Breast epithelium (tissue), 4 donors: ENCODE measurements at regions not wholly inside any gene's neighbourhood (a gene's known extent, or its start where the extent isn't known, plus 50 kb on each side); places are given as distances from the start of the nearest gene placed in this dataset.
"Not testable (repeated sequence)": the region's sequence is repeated elsewhere in the genome, so short reads cannot be mapped to it uniquely, and the experiment has no call there.

Source experiments
- DNase-seq, 2 donors: peaks; one replicate each; pipeline ENCODE4 v3.0.0-alpha.2; 2019; ENCODE audit warnings: low spot score in 2 of 2
- H3K27ac ChIP-seq, 2 donors: fragments of 200-600 bp; sonication (generic) in 1 of 2; one replicate each; pipeline ENCODE4 v1.5.1; 2016 to 2019; ENCODE audit warnings: mild to moderate bottlenecking in 1 of 2
- H3K27me3 ChIP-seq, 2 donors: fragments of 200-600 bp; sonication (generic) in 1 of 2; one replicate each; pipeline versions ENCODE4 v1.5.1 to v1.6.0; 2017 to 2019; ENCODE audit warnings: control low read depth in 1 of 2, mild to moderate bottlenecking in 1 of 2
- H3K36me3 ChIP-seq: fragments of 200-600 bp; one replicate; pipeline ENCODE4 v1.5.1; 2019
- H3K4me1 ChIP-seq, 2 donors: fragments of 200-600 bp; sonication (generic); one replicate each; pipeline ENCODE4 v1.5.1; 2016 to 2019; ENCODE audit warnings: control low read depth in 1 of 2
- H3K4me3 ChIP-seq, 3 donors: fragments of 200-600 bp; sonication (generic); 1 replicate in 2 of 3; 2 replicates in 1 of 3; pipeline ENCODE4 v1.5.1; 2016 to 2019; ENCODE audit warnings: mild to moderate bottlenecking in 3 of 3, moderate library complexity in 2 of 3
- H3K9me3 ChIP-seq, 2 donors: fragments of 200-600 bp; sonication (generic) in 1 of 2; one replicate each; pipeline ENCODE4 v1.5.1; 2016 to 2019; ENCODE audit warnings: control low read depth in 1 of 2
- CTCF ChIP-seq, 3 donors: fragments of 450-650 bp; IDR thresholded peaks; one replicate each; pipeline ENCODE4 v1.5.1; 2016 to 2017; ENCODE audit warnings: antibody characterized with exemption in 3 of 3, mild to moderate bottlenecking in 3 of 3, moderate library complexity in 3 of 3
- POLR2A ChIP-seq: fragments of 450-650 bp; IDR thresholded peaks from one replicate; pipeline ENCODE4 v1.6.1; 2016; ENCODE audit warnings: antibody characterized with exemption, mild to moderate bottlenecking, moderate library complexity
- POLR2AphosphoS5 ChIP-seq, 3 donors: sonication (generic); formaldehyde crosslinking; IDR thresholded peaks; one replicate each; pipeline ENCODE4 v1.6.1; 2017; ENCODE audit warnings: antibody characterized with exemption in 3 of 3
- intact Hi-C: fragments of 100-400 bp; cut with DNase I; formaldehyde crosslinking; loops from one replicate; pipeline ENCODE4 v1.15.1; 2023; ENCODE audit warnings: low total_unique reads

GRCh38 chr6:10081957-10082356, 332.9 kb downstream of the TFAP2A start:
- H3K36me3 ChIP-seq = no peaks in the 10 kb centered on the region
- no peak overlapping the region for H3K27ac ChIP-seq
- no peak for DNase-seq
- intact Hi-C loops = no loop called here
- H3K9me3 ChIP-seq = no peaks in the 10 kb centered on the region
- no peak overlapping the region for H3K4me3 ChIP-seq
- H3K4me1 ChIP-seq = no peaks in the 10 kb centered on the region
- TF ChIP-seq CTCF (IDR thresholded peaks at IDR 0.05) (no peak), POLR2AphosphoS5 (IDR thresholded peaks at IDR 0.05) (no peak), POLR2A (no peak)
- no peaks in the 10 kb centered on the region for H3K27me3 ChIP-seq

GRCh38 chr6:10081075-10081474, 333.8 kb downstream of the TFAP2A start:
- no peaks in the 10 kb centered on the region for H3K27me3 ChIP-seq
- TF ChIP-seq POLR2A (no peak), CTCF (IDR thresholded peaks at IDR 0.05) (no peak), POLR2AphosphoS5 (IDR thresholded peaks at IDR 0.05) (no peak)
- H3K4me3 ChIP-seq = no peak overlapping the region
- intact Hi-C loops = no loop called here
- no peak for DNase-seq
- no peaks in the 10 kb centered on the region for H3K9me3 ChIP-seq
- H3K4me1 ChIP-seq = no peaks in the 10 kb centered on the region
- H3K27ac ChIP-seq = no peak overlapping the region
- H3K36me3 ChIP-seq = no peaks in the 10 kb centered on the region

- Histone ChIP-seq H3K9me3 (no peaks in the 10 kb centered on the region), H3K4me3 (no peak overlapping the region), H3K27ac (no peak overlapping the region), H3K36me3 (no peaks in the 10 kb centered on the region), H3K27me3 (no peaks in the 10 kb centered on the region), H3K4me1 (no peaks in the 10 kb centered on the region)
- TF ChIP-seq CTCF (IDR thresholded peaks at IDR 0.05) (no peak), POLR2A (no peak), POLR2AphosphoS5 (IDR thresholded peaks at IDR 0.05) (no peak)
- intact Hi-C loops = no loop called here
- no peak for DNase-seq
These were observed 334.3 kb downstream of the TFAP2A start for GRCh38 chr6:10080561-10080960.

GRCh38 chr6:10078581-10078980, 336.3 kb downstream of the TFAP2A start:
- DNase-seq = no peak
- H3K27me3 ChIP-seq = no peaks in the 10 kb centered on the region
- no peaks in the 10 kb centered on the region for H3K4me1 ChIP-seq
- no peak overlapping the region for H3K4me3 ChIP-seq
- H3K27ac ChIP-seq = no peak overlapping the region
- TF ChIP-seq POLR2A (no peak), CTCF (IDR thresholded peaks at IDR 0.05) (no peak), POLR2AphosphoS5 (IDR thresholded peaks at IDR 0.05) (no peak)
- no peaks in the 10 kb centered on the region for H3K36me3 ChIP-seq
- H3K9me3 ChIP-seq = no peaks in the 10 kb centered on the region
- intact Hi-C loops = no loop called here

GRCh38 chr6:10074726-10075125, 340.1 kb downstream of the TFAP2A start:
- H3K9me3 ChIP-seq, H3K36me3 ChIP-seq, H3K27ac ChIP-seq, H3K4me1 ChIP-seq, DNase-seq, H3K4me3 ChIP-seq, H3K27me3 ChIP-seq, intact Hi-C loops: not testable (repeated sequence)

- no peak for DNase-seq
- no peak overlapping the region for H3K4me3 ChIP-seq
- no peaks in the 10 kb centered on the region for H3K4me1 ChIP-seq
- no peak overlapping the region for H3K27ac ChIP-seq
- intact Hi-C loops = no loop called here
- no peaks in the 10 kb centered on the region for H3K9me3 ChIP-seq
- no peaks in the 10 kb centered on the region for H3K36me3 ChIP-seq
- TF ChIP-seq CTCF (IDR thresholded peaks at IDR 0.05) (no peak), POLR2A (no peak), POLR2AphosphoS5 (IDR thresholded peaks at IDR 0.05) (no peak)
- no peaks in the 10 kb centered on the region for H3K27me3 ChIP-seq
These were observed 341.5 kb downstream of the TFAP2A start for GRCh38 chr6:10073341-10073740.
